Rectal smooth muscle tissue (tissue), 1 donor: ENCODE measurements at regions not wholly inside any gene's neighbourhood (a gene's known extent, or its start where the extent isn't known, plus 50 kb on each side); places are given as distances from the start of the nearest gene placed in this dataset.
"Not testable (repeated sequence)": the region's sequence is repeated elsewhere in the genome, so short reads cannot be mapped to it uniquely, and the experiment has no call there.

Experiments
- H3K27ac ChIP-seq: one replicate; pipeline ENCODE4 v1.7.0; 2013; ENCODE audit warnings: low read depth, low read length, inconsistent platforms
- H3K27me3 ChIP-seq: one replicate; pipeline ENCODE4 v1.7.0; 2013; ENCODE audit warnings: low read length; ENCODE audit not compliant: control insufficient read depth, insufficient read depth
- H3K36me3 ChIP-seq: one replicate; pipeline ENCODE4 v1.7.0; 2013; ENCODE audit warnings: low read length; ENCODE audit not compliant: control insufficient read depth, insufficient read depth
- H3K4me1 ChIP-seq: one replicate; pipeline ENCODE4 v1.7.0; 2013; ENCODE audit warnings: low read length; ENCODE audit not compliant: control insufficient read depth, insufficient read depth
- H3K4me3 ChIP-seq: one replicate; pipeline ENCODE4 v1.7.0; 2013; ENCODE audit warnings: low read length
- H3K9ac ChIP-seq: one replicate; pipeline ENCODE4 v1.7.0; 2013; ENCODE audit warnings: low read length

GRCh38 chr6:166788846-166789529 lies 161.9 kb upstream of the RPS6KA2 start:
- not testable (repeated sequence) for H3K27me3 ChIP-seq, H3K36me3 ChIP-seq, H3K27ac ChIP-seq, H3K4me1 ChIP-seq, H3K9ac ChIP-seq, H3K4me3 ChIP-seq

GRCh38 chr6:166786704-166787293 lies 159.7 kb upstream of the RPS6KA2 start:
- no peak overlapping the region for H3K9ac ChIP-seq

GRCh38 chr6:166785131-166785530 lies 158.1 kb upstream of the RPS6KA2 start:
- Histone ChIP-seq H3K4me3 (no peak overlapping the region), H3K27ac (no peak overlapping the region), H3K9ac (no peak overlapping the region), H3K36me3 (no peaks in the 10 kb centered on the region), H3K27me3 (no peaks in the 10 kb centered on the region), H3K4me1 (no peaks in the 10 kb centered on the region)

More at GRCh38 chr6:166786704-166787293, 159.7 kb upstream of the RPS6KA2 start:
- no peaks in the 10 kb centered on the region for H3K36me3 ChIP-seq
- H3K4me1 ChIP-seq, result no peaks in the 10 kb centered on the region
- H3K27ac ChIP-seq, result no peak overlapping the region
- no peak overlapping the region for H3K4me3 ChIP-seq
- H3K27me3 ChIP-seq, result no peaks in the 10 kb centered on the region

DNA sequence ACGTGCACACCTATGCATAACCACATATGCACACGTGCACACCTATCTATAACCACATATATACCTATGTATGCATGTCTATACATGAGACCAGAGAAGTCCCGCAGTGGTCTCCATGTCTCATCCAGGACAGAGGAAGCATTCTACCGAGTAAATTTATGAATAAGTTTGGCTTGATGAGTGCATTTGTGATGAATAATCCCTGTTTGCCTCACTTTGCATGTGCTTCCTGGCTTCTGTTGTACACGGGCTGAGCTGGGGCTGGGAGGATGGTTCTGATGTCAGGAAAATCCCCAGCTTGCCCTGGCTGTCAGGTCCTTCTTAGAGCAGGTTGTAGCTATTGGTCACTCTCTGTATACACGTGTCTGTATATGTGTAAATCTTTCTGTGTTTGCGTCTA lies 157.6 kb upstream of the RPS6KA2 start:
- no peaks in the 10 kb centered on the region for H3K36me3 ChIP-seq
- no peak overlapping the region for H3K9ac ChIP-seq
- H3K27me3 ChIP-seq, result no peaks in the 10 kb centered on the region
- no peaks in the 10 kb centered on the region for H3K4me1 ChIP-seq
- H3K4me3 ChIP-seq, result no peak overlapping the region
- no peak overlapping the region for H3K27ac ChIP-seq

GRCh38 chr6:166782520-166782919 lies 155.5 kb upstream of the RPS6KA2 start:
- no peak overlapping the region for H3K27ac ChIP-seq
- no peak overlapping the region for H3K9ac ChIP-seq

DNA sequence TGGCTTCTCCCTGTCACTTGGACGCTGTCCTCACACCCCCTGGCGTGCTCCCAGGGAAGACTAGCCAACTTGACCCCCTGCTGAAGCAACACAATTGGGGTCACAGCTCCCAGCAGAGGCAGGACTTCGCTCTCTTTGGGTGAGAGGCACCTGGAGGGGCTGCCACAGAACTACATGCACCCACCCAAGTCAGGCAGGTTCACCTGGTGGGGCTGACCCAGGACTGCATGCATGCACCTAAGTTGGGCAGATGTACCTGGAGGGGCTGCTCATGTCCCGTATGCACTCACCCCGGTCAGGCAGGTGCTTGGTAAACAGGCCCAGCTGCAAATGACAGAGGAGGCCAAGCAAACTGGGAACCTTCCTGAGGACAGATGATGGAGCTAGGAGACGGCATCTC lies 154.3 kb upstream of the RPS6KA2 start:
- Histone ChIP-seq H3K36me3 (no peaks in the 10 kb centered on the region), H3K27ac (no peak overlapping the region), H3K4me3 (no peak overlapping the region), H3K27me3 (no peaks in the 10 kb centered on the region), H3K9ac (no peak overlapping the region), H3K4me1 (no peaks in the 10 kb centered on the region)

More at GRCh38 chr6:166782520-166782919, 155.5 kb upstream of the RPS6KA2 start:
- H3K36me3 ChIP-seq, result no peaks in the 10 kb centered on the region
- H3K27me3 ChIP-seq, result no peaks in the 10 kb centered on the region
- no peaks in the 10 kb centered on the region for H3K4me1 ChIP-seq
- H3K4me3 ChIP-seq, result no peak overlapping the region

DNA sequence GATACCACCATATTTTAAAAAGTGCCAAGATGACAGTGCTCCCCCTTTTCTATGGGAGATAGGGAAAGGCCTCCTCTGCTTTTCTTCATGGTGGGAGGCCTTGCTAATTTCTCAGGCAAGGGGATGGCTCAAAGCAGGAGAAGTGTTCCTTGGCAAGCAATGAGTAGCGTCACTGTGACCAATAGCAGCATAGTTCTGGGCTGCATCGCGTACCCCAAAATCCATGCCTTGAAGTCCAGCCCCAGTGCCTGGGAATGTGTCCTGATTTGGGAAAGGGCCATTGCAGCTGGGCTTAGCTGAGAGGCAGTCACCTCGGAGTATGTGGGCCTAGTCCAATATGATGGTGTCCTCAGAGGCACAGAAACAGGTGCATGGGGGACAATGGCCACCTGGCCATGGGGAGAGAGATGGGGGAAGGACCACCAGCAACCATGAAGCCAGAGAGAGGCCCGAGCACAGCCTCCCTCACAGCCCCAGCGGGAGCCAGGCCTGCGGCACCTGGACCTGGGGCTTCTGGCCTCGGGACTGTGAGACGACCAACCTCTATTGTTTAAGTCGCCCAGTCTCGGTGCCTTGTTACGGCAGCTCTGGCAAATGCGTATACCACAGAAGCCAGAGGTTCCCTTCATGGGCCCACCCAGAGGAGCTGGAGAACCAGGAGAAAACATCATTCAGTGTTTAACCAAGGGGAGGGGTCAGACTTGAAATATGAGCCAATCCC lies 153.1 kb upstream of the RPS6KA2 start:
- Histone ChIP-seq H3K9ac (no peak overlapping the region), H3K27ac (no peak overlapping the region), H3K4me3 (no peak overlapping the region), H3K27me3 (no peaks in the 10 kb centered on the region), H3K36me3 (no peaks in the 10 kb centered on the region), H3K4me1 (no peaks in the 10 kb centered on the region)

DNA sequence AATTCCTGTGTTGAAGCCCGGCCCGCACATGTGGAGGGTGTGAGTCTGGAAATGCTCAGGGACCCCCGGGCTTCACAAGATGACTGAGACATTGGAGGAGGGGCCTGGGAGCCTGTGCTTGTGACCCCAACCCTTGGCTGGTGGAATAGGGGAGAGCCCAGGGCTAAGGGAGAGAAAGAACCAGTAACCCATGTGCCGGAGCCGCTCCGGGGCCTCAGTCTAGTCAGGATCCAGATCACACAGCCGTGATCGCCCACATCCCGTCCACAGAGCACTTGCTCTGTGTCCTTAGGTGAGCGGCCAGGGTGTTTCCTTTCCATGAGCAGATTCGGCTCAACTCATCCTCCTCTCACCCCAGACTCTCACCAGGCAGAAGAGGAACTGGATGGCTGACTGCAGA lies 152.3 kb upstream of the RPS6KA2 start:
- Histone ChIP-seq H3K27ac (no peak overlapping the region), H3K9ac (no peak overlapping the region)

GRCh38 chr6:166778776-166779175 lies 151.7 kb upstream of the RPS6KA2 start:
- peaks cover 3% of the 10 kb centered on the region for H3K27me3 ChIP-seq
- no peak overlapping the region for H3K4me3 ChIP-seq
- H3K4me1 ChIP-seq, result no peaks in the 10 kb centered on the region
- no peaks in the 10 kb centered on the region for H3K36me3 ChIP-seq
- H3K9ac ChIP-seq, result no peak overlapping the region
- no peak overlapping the region for H3K27ac ChIP-seq

More for the DNA sequence above, 152.3 kb upstream of the RPS6KA2 start:
- Histone ChIP-seq H3K27me3 (peaks cover 2% of the 10 kb centered on the region), H3K4me1 (no peaks in the 10 kb centered on the region), H3K36me3 (no peaks in the 10 kb centered on the region), H3K4me3 (no peak overlapping the region)

GRCh38 chr6:166778046-166778445 lies 151.0 kb upstream of the RPS6KA2 start:
- Histone ChIP-seq H3K4me1 (no peaks in the 10 kb centered on the region), H3K27me3 (peaks cover 4% of the 10 kb centered on the region), H3K36me3 (no peaks in the 10 kb centered on the region), H3K9ac (no peak overlapping the region), H3K27ac (no peak overlapping the region), H3K4me3 (no peak overlapping the region)

DNA sequence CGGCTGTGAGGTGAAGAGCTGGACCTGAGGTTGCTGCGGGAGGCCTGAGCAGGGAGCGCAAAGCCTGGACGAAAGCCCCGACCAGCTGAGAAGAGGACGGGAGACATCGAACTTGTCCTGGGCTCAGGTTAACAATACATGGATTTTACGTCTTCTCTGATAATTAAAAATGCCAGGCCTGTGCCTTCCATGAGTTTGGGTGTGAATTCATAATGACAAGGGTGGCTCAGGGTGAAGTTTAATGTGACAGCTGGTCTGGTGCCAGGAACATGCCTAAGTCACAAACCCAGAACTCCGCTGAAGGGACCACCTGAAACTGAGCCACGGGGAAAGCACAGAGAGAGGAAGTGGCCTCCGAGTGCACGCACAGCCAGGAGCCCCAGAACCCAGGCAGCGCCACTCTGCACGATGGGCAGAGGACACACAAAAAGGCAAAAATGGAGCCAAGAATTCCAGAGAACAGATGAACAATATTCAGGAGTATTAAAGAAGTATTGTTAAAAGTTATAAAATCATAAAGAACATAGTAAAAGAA lies 150.1 kb upstream of the RPS6KA2 start:
- Histone ChIP-seq H3K4me1 (no peaks in the 10 kb centered on the region), H3K36me3 (no peaks in the 10 kb centered on the region), H3K27me3 (peaks cover 7% of the 10 kb centered on the region), H3K4me3 (no peak overlapping the region), H3K9ac (no peak overlapping the region), H3K27ac (no peak overlapping the region)

GRCh38 chr6:166776571-166776970 lies 149.5 kb upstream of the RPS6KA2 start:
- peaks cover 7% of the 10 kb centered on the region for H3K27me3 ChIP-seq
- no peak overlapping the region for H3K27ac ChIP-seq
- H3K36me3 ChIP-seq, result no peaks in the 10 kb centered on the region
- H3K4me3 ChIP-seq, result no peak overlapping the region
- no peak overlapping the region for H3K9ac ChIP-seq
- no peaks in the 10 kb centered on the region for H3K4me1 ChIP-seq
